DOHH2 (cell line): ENCODE measurements at regions not wholly inside any gene's neighbourhood (a gene's known extent, or its start where the extent isn't known, plus 50 kb on each side); places are given as distances from the start of the nearest gene placed in this dataset.

Source experiments
- H3F3A ChIP-seq: fragments of 200-600 bp; sonication (generic), shearing (Covaris generic); 2 replicates; pipeline ENCODE4 v1.6.0; 2016; ENCODE audit warnings: antibody characterized with exemption, mild to moderate bottlenecking; ENCODE audit not compliant: control insufficient read depth, insufficient read depth
- H3K27ac ChIP-seq: fragments of 200-600 bp; sonication (generic); 2 replicates; pipeline ENCODE4 v1.5.1; 2014; ENCODE audit warnings: low read depth, mild to moderate bottlenecking, low read length, moderate library complexity
- H3K27me3 ChIP-seq: fragments of 200-600 bp; sonication (generic); 2 replicates; pipeline ENCODE4 v1.6.1; 2014; ENCODE audit warnings: mild to moderate bottlenecking, low read length, mixed read lengths; ENCODE audit not compliant: control insufficient read depth
- H3K36me3 ChIP-seq: fragments of 200-600 bp; sonication (generic); 2 replicates; pipeline ENCODE4 v1.6.1; 2014; ENCODE audit warnings: mild to moderate bottlenecking, low read length, moderate library complexity, mixed read lengths; ENCODE audit not compliant: control insufficient read depth
- H3K4me1 ChIP-seq: fragments of 200-600 bp; sonication (generic); 2 replicates; pipeline ENCODE4 v1.6.1; 2014; ENCODE audit warnings: mild to moderate bottlenecking, low read length, mixed read lengths; ENCODE audit not compliant: control insufficient read depth
- H3K4me2 ChIP-seq: fragments of 200-600 bp; sonication (generic); 2 replicates; pipeline ENCODE4 v1.6.0; 2014; ENCODE audit warnings: mild to moderate bottlenecking, low read length, moderate library complexity
- H3K4me3 ChIP-seq: fragments of 200-600 bp; sonication (generic); 2 replicates; pipeline ENCODE4 v1.5.1; 2014; ENCODE audit warnings: mild to moderate bottlenecking, low read length, mixed read lengths
- H3K79me2 ChIP-seq: fragments of 200-600 bp; sonication (generic); 2 replicates; pipeline ENCODE4 v1.6.1; 2014; ENCODE audit warnings: mild to moderate bottlenecking, low read length, mixed read lengths; ENCODE audit not compliant: control insufficient read depth
- H3K9me2 ChIP-seq: fragments of 200-600 bp; sonication (generic); replicated peaks from 2 replicates; pipeline ENCODE4 v1.6.1; 2014; ENCODE audit warnings: mild to moderate bottlenecking, low read length, mixed read lengths; ENCODE audit not compliant: control insufficient read depth
- H3K9me3 ChIP-seq: fragments of 200-600 bp; sonication (generic); 2 replicates; pipeline ENCODE4 v1.6.1; 2014; ENCODE audit warnings: antibody characterized with exemption, low read length, mixed read lengths; ENCODE audit not compliant: control insufficient read depth, insufficient read depth
- H4K20me1 ChIP-seq: fragments of 200-600 bp; sonication (generic); 2 replicates; pipeline ENCODE4 v1.6.0; 2014; ENCODE audit warnings: low read depth, mild to moderate bottlenecking, antibody characterized with exemption, low read length, moderate library complexity; ENCODE audit not compliant: control insufficient read depth, insufficient read depth
- CTCF ChIP-seq: fragments of 200-600 bp; sonication (generic); IDR thresholded peaks from one replicate; pipeline ENCODE4 v1.5.1; 2014; ENCODE audit warnings: antibody characterized with exemption, mild to moderate bottlenecking, low read depth, low read length; ENCODE audit not compliant: poor library complexity, severe bottlenecking
- EZH2phosphoT487 ChIP-seq: fragments of 200-600 bp; sonication (generic); IDR thresholded peaks from 2 replicates; pipeline ENCODE4 v1.6.1; 2017; ENCODE audit warnings: borderline replicate concordance, mild to moderate bottlenecking, antibody characterized with exemption, low read length, moderate library complexity, mixed read lengths

- Histone ChIP-seq H3K4me1 (no peaks in the 10 kb centered on the region), H4K20me1 (no peaks in the 10 kb centered on the region), H3K4me3 (no peak overlapping the region), H3K4me2 (no peak overlapping the region), H3K36me3 (no peaks in the 10 kb centered on the region), H3K79me2 (no peaks in the 10 kb centered on the region), H3K27me3 (no peaks in the 10 kb centered on the region), H3F3A (no peaks in the 10 kb centered on the region), H3K27ac (no peak overlapping the region), H3K9me2 (no peaks in the 10 kb centered on the region), H3K9me3 (no peaks in the 10 kb centered on the region)
- TF ChIP-seq EZH2phosphoT487 (no peak), CTCF (no peak)
Observed at GRCh38 chr3:103381296-103382079, 946.7 kb downstream of the ZPLD1 start.

- Histone ChIP-seq H3K4me1 (no peaks in the 10 kb centered on the region), H3K4me3 (no peak overlapping the region), H3K27me3 (no peaks in the 10 kb centered on the region), H3K9me2 (no peaks in the 10 kb centered on the region), H3K79me2 (no peaks in the 10 kb centered on the region), H4K20me1 (no peaks in the 10 kb centered on the region), H3K36me3 (no peaks in the 10 kb centered on the region), H3K9me3 (no peaks in the 10 kb centered on the region), H3K27ac (no peak overlapping the region), H3K4me2 (no peak overlapping the region), H3F3A (no peaks in the 10 kb centered on the region)
- TF ChIP-seq EZH2phosphoT487 (no peak), CTCF (no peak)
Observed at GRCh38 chr3:103385961-103386656, 951.3 kb downstream of the ZPLD1 start.

- Histone ChIP-seq H3F3A (no peaks in the 10 kb centered on the region), H3K4me3 (no peak overlapping the region), H3K9me2 (no peaks in the 10 kb centered on the region), H3K79me2 (no peaks in the 10 kb centered on the region), H3K27ac (no peak overlapping the region), H3K4me1 (no peaks in the 10 kb centered on the region), H3K27me3 (no peaks in the 10 kb centered on the region), H4K20me1 (no peaks in the 10 kb centered on the region), H3K4me2 (no peak overlapping the region), H3K9me3 (no peaks in the 10 kb centered on the region), H3K36me3 (no peaks in the 10 kb centered on the region)
- no peak for TF ChIP-seq CTCF
Observed at GRCh38 chr3:103388214-103388613, 953.4 kb downstream of the ZPLD1 start.
